Transverse colon (tissue), 4 donors: ENCODE measurements at regions not wholly inside any gene's neighbourhood (a gene's known extent, or its start where the extent isn't known, plus 50 kb on each side); places are given as distances from the start of the nearest gene placed in this dataset.

Experiments used
- DNase-seq: peaks from one replicate; pipeline ENCODE4 v3.0.0-alpha.2; 2019
- H3K27ac ChIP-seq, 4 donors: fragments of 200-600 bp; sonication (generic); 2 replicates each; pipeline ENCODE4 v1.5.1; 2016 to 2018; ENCODE audit warnings: inconsistent platforms in 4 of 4
- H3K27me3 ChIP-seq: fragments of 200-600 bp; sonication (generic); 2 replicates; pipeline ENCODE4 v1.5.1; 2017; ENCODE audit warnings: inconsistent platforms
- H3K36me3 ChIP-seq, 4 donors: fragments of 200-600 bp; sonication (generic); 2 replicates each; pipeline ENCODE4 v1.5.1; 2017 to 2019; ENCODE audit warnings: inconsistent platforms in 4 of 4
- H3K4me1 ChIP-seq, 4 donors: fragments of 200-600 bp; sonication (generic); 2 replicates each; pipeline ENCODE4 v1.5.1; 2017 to 2020; ENCODE audit warnings: inconsistent platforms in 4 of 4
- H3K4me3 ChIP-seq, 4 donors: fragments of 200-600 bp; sonication (generic); 1 replicate in 1 of 4; 2 replicates in 3 of 4; pipeline versions ENCODE4 v1.5.1 to v1.6.1; 2017 to 2019; ENCODE audit warnings: inconsistent platforms in 4 of 4
- H3K9me3 ChIP-seq, 2 donors: fragments of 200-600 bp; sonication (generic); 2 replicates each; pipeline ENCODE4 v1.5.1; 2017 to 2019; ENCODE audit warnings: inconsistent platforms in 2 of 2
- CTCF ChIP-seq, 5 experiments: fragments of 200-600 bp in 3 of 5; fragments of 450-650 bp in 2 of 5; sonication (generic) in 3 of 5; IDR thresholded peaks; 1 replicate in 2 of 5; 2 replicates in 3 of 5; pipeline ENCODE4 v1.5.1; 2016 to 2017; ENCODE audit warnings: antibody characterized with exemption in 5 of 5, inconsistent platforms in 3 of 5, mild to moderate bottlenecking in 2 of 5, moderate library complexity in 1 of 5
- EP300 ChIP-seq: sonication (generic); formaldehyde crosslinking; IDR thresholded peaks from one replicate; pipeline ENCODE4 v1.6.1; 2017; ENCODE audit warnings: antibody characterized with exemption, low read depth
- POLR2A ChIP-seq: fragments of 450-650 bp; IDR thresholded peaks from one replicate; pipeline ENCODE4 v1.6.1; 2016; ENCODE audit warnings: antibody characterized with exemption, mild to moderate bottlenecking, moderate library complexity
- POLR2AphosphoS5 ChIP-seq, 3 donors: sonication (generic); formaldehyde crosslinking; IDR thresholded peaks; one replicate each; pipeline ENCODE4 v1.6.1; 2016; ENCODE audit warnings: antibody characterized with exemption in 3 of 3
- WGBS, 2 donors: methylation state at CpG; one replicate each; pipeline ENCODE4 v1.1.5; 2018; ENCODE audit warnings: low coverage in 1 of 2; 5-methylcytosine and 5-hydroxymethylcytosine counted together
- in situ Hi-C, 4 donors: fragments of 200-750 bp; cut with MboI; loops; one replicate each; pipeline versions ENCODE4 v1.15.0 to v1.15.1; 2017; ENCODE audit warnings: low sequenced_read_pairs in 3 of 4, low pct_ligation_motif_present in 1 of 4, low pct_unique_long_range_greater_than_20kb in 1 of 4
- intact Hi-C: fragments of 100-400 bp; cut with DNase I; formaldehyde crosslinking; loops from one replicate; pipeline ENCODE4 v1.15.1; 2023; ENCODE audit warnings: low total_unique reads

GRCh38 chr7:22564511-22565045 lies 64.6 kb upstream of the STEAP1B start:
- in situ Hi-C loops, result loop anchor here (5.0 to 25.0 kb wide), 4 partner anchors 160 to 498 kb away; partner anchors contain the start of gene IL6 (in 4 of the 4)
- TF ChIP-seq EP300, result no peak
- TF ChIP-seq POLR2AphosphoS5 (IDR thresholded peaks at IDR 0.05), result no peak
- TF ChIP-seq CTCF (IDR thresholded peaks at IDR 0.05), result no peak
- no peak for TF ChIP-seq POLR2A
- H3K27me3 ChIP-seq, result peaks cover 14% of the 10 kb centered on the region
- no peaks in the 10 kb centered on the region for H3K36me3 ChIP-seq
- DNase-seq, result no peak
- H3K4me1 ChIP-seq, result peaks cover 7 to 39% (median 9%) of the 10 kb centered on the region in 4 donors
- H3K27ac ChIP-seq, result peak overlapping the region in 2 of 4 donors; percentile 21 to 30
- H3K9me3 ChIP-seq, result no peaks in the 10 kb centered on the region
- WGBS, 2 donors, result 62 to 74% methylated on average over 3 to 6 of the region's 6 CpGs
- intact Hi-C loops, result loop anchor here (5.0 kb wide), 1 partner anchor 488 kb away; no protein-coding TSS in a partner anchor
- H3K4me3 ChIP-seq, result no peak overlapping the region

GRCh38 chr7:22563621-22564241 lies 63.7 kb upstream of the STEAP1B start:
- H3K27ac ChIP-seq, result no peak overlapping the region
- in situ Hi-C loops (loop anchor here (5.0 to 25.0 kb wide), 4 partner anchors 161 to 499 kb away; partner anchors contain the start of gene IL6 (in 4 of the 4)), intact Hi-C loops (loop anchor here (5.0 kb wide), 1 partner anchor 489 kb away; no protein-coding TSS in a partner anchor)
- H3K4me3 ChIP-seq, result no peak overlapping the region
- 42 to 46% methylated on average over 2 to 11 of the region's 11 CpGs for WGBS, 2 donors
- no peak for DNase-seq
- peaks cover 14% of the 10 kb centered on the region for H3K27me3 ChIP-seq
- no peaks in the 10 kb centered on the region for H3K36me3 ChIP-seq
- peaks cover 7 to 39% (median 9%) of the 10 kb centered on the region in 4 donors for H3K4me1 ChIP-seq
- no peaks in the 10 kb centered on the region for H3K9me3 ChIP-seq
- TF ChIP-seq CTCF (IDR thresholded peaks at IDR 0.05) (no peak), POLR2AphosphoS5 (IDR thresholded peaks at IDR 0.05) (no peak), EP300 (no peak), POLR2A (no peak)

GRCh38 chr7:22563032-22563501 lies 63.1 kb upstream of the STEAP1B start:
- Histone ChIP-seq H3K9me3 (no peaks in the 10 kb centered on the region), H3K36me3 (no peaks in the 10 kb centered on the region), H3K4me1 (peaks cover 7 to 39% (median 9%) of the 10 kb centered on the region in 4 donors), H3K4me3 (no peak overlapping the region), H3K27me3 (peaks cover 14% of the 10 kb centered on the region), H3K27ac (no peak overlapping the region)
- intact Hi-C loops (loop anchor here (5.0 kb wide), 1 partner anchor 489 kb away; no protein-coding TSS in a partner anchor), in situ Hi-C loops (loop anchor here (5.0 to 25.0 kb wide), 4 partner anchors 162 to 499 kb away; partner anchors contain the start of gene IL6 (in 4 of the 4))
- no peak for TF ChIP-seq POLR2A
- no peak for TF ChIP-seq POLR2AphosphoS5 (IDR thresholded peaks at IDR 0.05)
- no peak for TF ChIP-seq CTCF (IDR thresholded peaks at IDR 0.05)
- TF ChIP-seq EP300, result no peak
- WGBS, 2 donors, result 20 to 22% methylated on average over 1 to 10 of the region's 10 CpGs
- no peak for DNase-seq

GRCh38 chr7:22561895-22562593 lies 62.1 kb upstream of the STEAP1B start:
- intact Hi-C loops (loop anchor here (2.0 to 5.0 kb wide), 2 partner anchors 165 to 490 kb away; partner anchors contain the start of gene IL6), in situ Hi-C loops (loop anchor here (5.0 to 25.0 kb wide), 4 partner anchors 163 to 500 kb away; partner anchors contain the start of gene IL6 (in 4 of the 4))
- peaks cover 14% of the 10 kb centered on the region for H3K27me3 ChIP-seq
- no peak overlapping the region for H3K4me3 ChIP-seq
- no peak for DNase-seq
- TF ChIP-seq POLR2AphosphoS5 (IDR thresholded peaks at IDR 0.05) (no peak), CTCF (IDR thresholded peaks at IDR 0.05) (no peak), EP300 (no peak), POLR2A (no peak)
- no peaks in the 10 kb centered on the region for H3K9me3 ChIP-seq
- peaks cover 7 to 39% (median 9%) of the 10 kb centered on the region in 4 donors for H3K4me1 ChIP-seq
- H3K27ac ChIP-seq, result peak overlapping the region in 3 of 4 donors; percentile 31 to 44 (median 43)
- 56 to 62% methylated on average over 4 to 5 of the region's 5 CpGs for WGBS, 2 donors
- H3K36me3 ChIP-seq, result no peaks in the 10 kb centered on the region
